ENCODE measurements at regions not wholly inside any gene's neighbourhood (a gene's known extent, or its start where the extent isn't known, plus 50 kb on each side); places are given as distances from the start of the nearest gene placed in this dataset.

DNA sequence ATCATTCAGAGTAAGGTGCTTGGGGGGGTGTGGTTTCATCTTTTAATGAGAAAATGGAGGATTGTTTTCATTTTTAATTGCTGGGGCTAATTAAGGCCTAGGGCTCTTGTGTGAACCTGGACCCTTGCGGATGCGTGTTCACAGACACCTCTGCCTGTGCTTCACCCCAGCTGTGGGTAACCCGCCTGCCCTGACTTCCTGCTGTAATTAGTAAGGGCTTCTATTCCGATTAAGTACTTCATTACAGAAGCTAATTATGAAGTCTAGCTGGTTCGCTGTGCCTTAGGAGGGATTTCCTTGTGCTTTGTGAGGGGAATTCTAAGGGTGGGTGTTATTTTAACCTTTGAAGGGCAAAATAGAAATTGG, 215.3 kb downstream of the PMP22 start:
- no peak for TF ChIP-seq BACH1 (IDR thresholded peaks at IDR 0.05; ENCODE audit: low read length)
- TF ChIP-seq, protein P1, sequence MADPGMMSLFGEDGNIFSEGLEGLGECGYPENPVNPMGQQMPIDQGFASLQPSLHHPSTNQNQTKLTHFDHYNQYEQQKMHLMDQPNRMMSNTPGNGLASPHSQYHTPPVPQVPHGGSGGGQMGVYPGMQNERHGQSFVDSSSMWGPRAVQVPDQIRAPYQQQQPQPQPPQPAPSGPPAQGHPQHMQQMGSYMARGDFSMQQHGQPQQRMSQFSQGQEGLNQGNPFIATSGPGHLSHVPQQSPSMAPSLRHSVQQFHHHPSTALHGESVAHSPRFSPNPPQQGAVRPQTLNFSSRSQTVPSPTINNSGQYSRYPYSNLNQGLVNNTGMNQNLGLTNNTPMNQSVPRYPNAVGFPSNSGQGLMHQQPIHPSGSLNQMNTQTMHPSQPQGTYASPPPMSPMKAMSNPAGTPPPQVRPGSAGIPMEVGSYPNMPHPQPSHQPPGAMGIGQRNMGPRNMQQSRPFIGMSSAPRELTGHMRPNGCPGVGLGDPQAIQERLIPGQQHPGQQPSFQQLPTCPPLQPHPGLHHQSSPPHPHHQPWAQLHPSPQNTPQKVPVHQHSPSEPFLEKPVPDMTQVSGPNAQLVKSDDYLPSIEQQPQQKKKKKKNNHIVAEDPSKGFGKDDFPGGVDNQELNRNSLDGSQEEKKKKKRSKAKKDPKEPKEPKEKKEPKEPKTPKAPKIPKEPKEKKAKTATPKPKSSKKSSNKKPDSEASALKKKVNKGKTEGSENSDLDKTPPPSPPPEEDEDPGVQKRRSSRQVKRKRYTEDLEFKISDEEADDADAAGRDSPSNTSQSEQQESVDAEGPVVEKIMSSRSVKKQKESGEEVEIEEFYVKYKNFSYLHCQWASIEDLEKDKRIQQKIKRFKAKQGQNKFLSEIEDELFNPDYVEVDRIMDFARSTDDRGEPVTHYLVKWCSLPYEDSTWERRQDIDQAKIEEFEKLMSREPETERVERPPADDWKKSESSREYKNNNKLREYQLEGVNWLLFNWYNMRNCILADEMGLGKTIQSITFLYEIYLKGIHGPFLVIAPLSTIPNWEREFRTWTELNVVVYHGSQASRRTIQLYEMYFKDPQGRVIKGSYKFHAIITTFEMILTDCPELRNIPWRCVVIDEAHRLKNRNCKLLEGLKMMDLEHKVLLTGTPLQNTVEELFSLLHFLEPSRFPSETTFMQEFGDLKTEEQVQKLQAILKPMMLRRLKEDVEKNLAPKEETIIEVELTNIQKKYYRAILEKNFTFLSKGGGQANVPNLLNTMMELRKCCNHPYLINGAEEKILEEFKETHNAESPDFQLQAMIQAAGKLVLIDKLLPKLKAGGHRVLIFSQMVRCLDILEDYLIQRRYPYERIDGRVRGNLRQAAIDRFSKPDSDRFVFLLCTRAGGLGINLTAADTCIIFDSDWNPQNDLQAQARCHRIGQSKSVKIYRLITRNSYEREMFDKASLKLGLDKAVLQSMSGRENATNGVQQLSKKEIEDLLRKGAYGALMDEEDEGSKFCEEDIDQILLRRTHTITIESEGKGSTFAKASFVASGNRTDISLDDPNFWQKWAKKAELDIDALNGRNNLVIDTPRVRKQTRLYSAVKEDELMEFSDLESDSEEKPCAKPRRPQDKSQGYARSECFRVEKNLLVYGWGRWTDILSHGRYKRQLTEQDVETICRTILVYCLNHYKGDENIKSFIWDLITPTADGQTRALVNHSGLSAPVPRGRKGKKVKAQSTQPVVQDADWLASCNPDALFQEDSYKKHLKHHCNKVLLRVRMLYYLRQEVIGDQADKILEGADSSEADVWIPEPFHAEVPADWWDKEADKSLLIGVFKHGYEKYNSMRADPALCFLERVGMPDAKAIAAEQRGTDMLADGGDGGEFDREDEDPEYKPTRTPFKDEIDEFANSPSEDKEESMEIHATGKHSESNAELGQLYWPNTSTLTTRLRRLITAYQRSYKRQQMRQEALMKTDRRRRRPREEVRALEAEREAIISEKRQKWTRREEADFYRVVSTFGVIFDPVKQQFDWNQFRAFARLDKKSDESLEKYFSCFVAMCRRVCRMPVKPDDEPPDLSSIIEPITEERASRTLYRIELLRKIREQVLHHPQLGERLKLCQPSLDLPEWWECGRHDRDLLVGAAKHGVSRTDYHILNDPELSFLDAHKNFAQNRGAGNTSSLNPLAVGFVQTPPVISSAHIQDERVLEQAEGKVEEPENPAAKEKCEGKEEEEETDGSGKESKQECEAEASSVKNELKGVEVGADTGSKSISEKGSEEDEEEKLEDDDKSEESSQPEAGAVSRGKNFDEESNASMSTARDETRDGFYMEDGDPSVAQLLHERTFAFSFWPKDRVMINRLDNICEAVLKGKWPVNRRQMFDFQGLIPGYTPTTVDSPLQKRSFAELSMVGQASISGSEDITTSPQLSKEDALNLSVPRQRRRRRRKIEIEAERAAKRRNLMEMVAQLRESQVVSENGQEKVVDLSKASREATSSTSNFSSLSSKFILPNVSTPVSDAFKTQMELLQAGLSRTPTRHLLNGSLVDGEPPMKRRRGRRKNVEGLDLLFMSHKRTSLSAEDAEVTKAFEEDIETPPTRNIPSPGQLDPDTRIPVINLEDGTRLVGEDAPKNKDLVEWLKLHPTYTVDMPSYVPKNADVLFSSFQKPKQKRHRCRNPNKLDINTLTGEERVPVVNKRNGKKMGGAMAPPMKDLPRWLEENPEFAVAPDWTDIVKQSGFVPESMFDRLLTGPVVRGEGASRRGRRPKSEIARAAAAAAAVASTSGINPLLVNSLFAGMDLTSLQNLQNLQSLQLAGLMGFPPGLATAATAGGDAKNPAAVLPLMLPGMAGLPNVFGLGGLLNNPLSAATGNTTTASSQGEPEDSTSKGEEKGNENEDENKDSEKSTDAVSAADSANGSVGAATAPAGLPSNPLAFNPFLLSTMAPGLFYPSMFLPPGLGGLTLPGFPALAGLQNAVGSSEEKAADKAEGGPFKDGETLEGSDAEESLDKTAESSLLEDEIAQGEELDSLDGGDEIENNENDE (IDR thresholded peaks at IDR 0.05; ENCODE audit: insufficient replicate concordance, low read length), result no peak
- no peak for TF ChIP-seq POU5F1 (IDR thresholded peaks at IDR 0.05; ENCODE audit: low read depth, low read length)
- no peak for TF ChIP-seq POLR2A (IDR thresholded peaks at IDR 0.05; ENCODE audit: control extremely low read depth in 1 of 2, low read depth in 2 of 2, low read length in 2 of 2)
- TF ChIP-seq SP1 (IDR thresholded peaks at IDR 0.05; ENCODE audit: low read depth, low read length), result no peak
- TF ChIP-seq, protein P2, sequence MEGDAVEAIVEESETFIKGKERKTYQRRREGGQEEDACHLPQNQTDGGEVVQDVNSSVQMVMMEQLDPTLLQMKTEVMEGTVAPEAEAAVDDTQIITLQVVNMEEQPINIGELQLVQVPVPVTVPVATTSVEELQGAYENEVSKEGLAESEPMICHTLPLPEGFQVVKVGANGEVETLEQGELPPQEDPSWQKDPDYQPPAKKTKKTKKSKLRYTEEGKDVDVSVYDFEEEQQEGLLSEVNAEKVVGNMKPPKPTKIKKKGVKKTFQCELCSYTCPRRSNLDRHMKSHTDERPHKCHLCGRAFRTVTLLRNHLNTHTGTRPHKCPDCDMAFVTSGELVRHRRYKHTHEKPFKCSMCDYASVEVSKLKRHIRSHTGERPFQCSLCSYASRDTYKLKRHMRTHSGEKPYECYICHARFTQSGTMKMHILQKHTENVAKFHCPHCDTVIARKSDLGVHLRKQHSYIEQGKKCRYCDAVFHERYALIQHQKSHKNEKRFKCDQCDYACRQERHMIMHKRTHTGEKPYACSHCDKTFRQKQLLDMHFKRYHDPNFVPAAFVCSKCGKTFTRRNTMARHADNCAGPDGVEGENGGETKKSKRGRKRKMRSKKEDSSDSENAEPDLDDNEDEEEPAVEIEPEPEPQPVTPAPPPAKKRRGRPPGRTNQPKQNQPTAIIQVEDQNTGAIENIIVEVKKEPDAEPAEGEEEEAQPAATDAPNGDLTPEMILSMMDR (IDR thresholded peaks at IDR 0.05; ENCODE audit: control extremely low read depth in 1 of 3, insufficient read depth in 1 of 3, low read depth in 1 of 3, low read length in 3 of 3), result no peak
- no peak for TF ChIP-seq KDM5A (IDR thresholded peaks at IDR 0.05; ENCODE audit: low read length)
- TF ChIP-seq TAF1 (IDR thresholded peaks at IDR 0.05; ENCODE audit: low read depth, low read length), result no peak
- TF ChIP-seq MAFK (IDR thresholded peaks at IDR 0.05; ENCODE audit: low read depth, low read length), result no peak
- TF ChIP-seq RFX5 (IDR thresholded peaks at IDR 0.05; ENCODE audit: borderline replicate concordance, low read depth, low read length), result no peak
- no peak for TF ChIP-seq TAF7 (optimal IDR thresholded peaks at IDR 0.05; ENCODE audit: borderline replicate concordance, low read depth, low read length)
- TF ChIP-seq, protein P3, sequence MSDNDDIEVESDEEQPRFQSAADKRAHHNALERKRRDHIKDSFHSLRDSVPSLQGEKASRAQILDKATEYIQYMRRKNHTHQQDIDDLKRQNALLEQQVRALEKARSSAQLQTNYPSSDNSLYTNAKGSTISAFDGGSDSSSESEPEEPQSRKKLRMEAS (IDR thresholded peaks at IDR 0.05), result no peak
- no peak for TF ChIP-seq RAD21 (IDR thresholded peaks at IDR 0.05 in 1 of 2, conservative IDR thresholded peaks at IDR 0.05 in 1 of 2; ENCODE audit: low read depth in 2 of 2, low read length in 2 of 2)

Data from H1 (cell line).